GM23338 (cell line): ENCODE measurements at regions not wholly inside any gene's neighbourhood (a gene's known extent, or its start where the extent isn't known, plus 50 kb on each side); places are given as distances from the start of the nearest gene placed in this dataset.

ENCODE experiments used
- ATAC-seq: fragments of 200-7000 bp; cut with Tn5 transposase; 3 replicates; pipeline ENCODE4 v1.9.1; 2020
- DNase-seq: peaks from one replicate; pipeline ENCODE4 v3.0.0-alpha.2; 2015; ENCODE audit warnings: low spot score
- H2AFZ ChIP-seq: fragments of 200-600 bp; sonication (generic); 2 replicates; pipeline ENCODE4 v1.8.0; 2016; ENCODE audit warnings: antibody characterized with exemption, mild to moderate bottlenecking, moderate library complexity
- H3F3A ChIP-seq: fragments of 200-600 bp; sonication (generic); replicated peaks from 2 replicates; pipeline ENCODE4 v1.8.0; 2017; ENCODE audit warnings: antibody characterized with exemption, mixed run types, low read depth
- H3K27ac ChIP-seq: fragments of 200-600 bp; sonication (generic); 2 replicates; pipeline ENCODE4 v1.6.1; 2016; ENCODE audit warnings: low read depth
- H3K27me3 ChIP-seq: fragments of 200-600 bp; sonication (generic); 2 replicates; pipeline ENCODE4 v1.8.0; 2016; ENCODE audit warnings: mild to moderate bottlenecking, mixed run types, moderate library complexity; ENCODE audit not compliant: insufficient read depth
- H3K36me3 ChIP-seq: fragments of 200-600 bp; sonication (generic); 2 replicates; pipeline ENCODE4 v1.8.0; 2016; ENCODE audit warnings: mild to moderate bottlenecking; ENCODE audit not compliant: insufficient read depth
- H3K4me1 ChIP-seq: fragments of 200-600 bp; sonication (generic); 2 replicates; pipeline ENCODE4 v1.8.0; 2016; ENCODE audit warnings: mild to moderate bottlenecking, moderate library complexity; ENCODE audit not compliant: insufficient read depth
- H3K4me2 ChIP-seq: fragments of 200-600 bp; sonication (generic); 2 replicates; pipeline ENCODE4 v1.7.1; 2017; ENCODE audit warnings: mixed run types
- H3K4me3 ChIP-seq: fragments of 200-600 bp; sonication (generic); 2 replicates; pipeline ENCODE4 v1.6.1; 2016; ENCODE audit warnings: mixed run types
- H3K79me2 ChIP-seq: fragments of 200-600 bp; sonication (generic); replicated peaks from 2 replicates; pipeline ENCODE4 v1.8.0; 2017; ENCODE audit warnings: mild to moderate bottlenecking; ENCODE audit not compliant: insufficient read depth
- H3K9me2 ChIP-seq: fragments of 200-600 bp; sonication (generic); 2 replicates; pipeline ENCODE4 v1.8.0; 2017; ENCODE audit not compliant: insufficient read depth
- H4K20me1 ChIP-seq: fragments of 200-600 bp; sonication (generic); replicated peaks from 2 replicates; pipeline ENCODE4 v1.8.0; 2017; ENCODE audit warnings: mild to moderate bottlenecking; ENCODE audit not compliant: insufficient read depth
- H3K27ac Mint-ChIP-seq: 2 replicates; pipeline ENCODE4 v1.8.0; 2020; ENCODE audit warnings: inconsistent platforms, mild to moderate bottlenecking, moderate library complexity, mixed read lengths
- H3K27me3 Mint-ChIP-seq: 3 replicates; pipeline ENCODE4 v1.8.0; 2022; ENCODE audit warnings: low read depth, mild to moderate bottlenecking, moderate library complexity, mixed read lengths, inconsistent platforms; ENCODE audit not compliant: insufficient read depth, poor library complexity
- H3K36me3 Mint-ChIP-seq: 3 replicates; pipeline ENCODE4 v1.8.0; 2021; ENCODE audit warnings: low read depth, mild to moderate bottlenecking, inconsistent platforms, moderate library complexity, mixed read lengths
- H3K4me1 Mint-ChIP-seq: 3 replicates; pipeline ENCODE4 v1.8.0; 2020; ENCODE audit warnings: mild to moderate bottlenecking, inconsistent platforms, mixed read lengths
- H3K4me3 Mint-ChIP-seq: 3 replicates; pipeline ENCODE4 v1.8.0; 2021; ENCODE audit warnings: moderate library complexity, mild to moderate bottlenecking, inconsistent platforms, mixed read lengths
- H3K9me3 Mint-ChIP-seq: 3 replicates; pipeline ENCODE4 v1.8.0; 2020; ENCODE audit warnings: moderate library complexity, mild to moderate bottlenecking, inconsistent platforms, mixed read lengths
- CREB1 ChIP-seq: fragments of 250-450 bp; sonication (Bioruptor Pico); IDR thresholded peaks from 2 replicates; pipeline ENCODE4 v1.5.0; 2020; ENCODE audit warnings: low read depth, mild to moderate bottlenecking, moderate library complexity
- EZH2 ChIP-seq: fragments of 200-600 bp; sonication (generic); IDR thresholded peaks from one replicate; pipeline ENCODE4 v1.8.0; 2017; ENCODE audit warnings: antibody characterized with exemption, mild to moderate bottlenecking, low read depth; ENCODE audit not compliant: unreplicated experiment
- EZH2phosphoT487 ChIP-seq: fragments of 200-600 bp; sonication (generic); IDR thresholded peaks from one replicate; pipeline ENCODE4 v1.8.1; 2018; ENCODE audit warnings: antibody characterized with exemption; ENCODE audit not compliant: unreplicated experiment
- JUNB ChIP-seq: IDR thresholded peaks from one replicate; pipeline ENCODE4 v1.6.1; 2016; ENCODE audit warnings: antibody characterized with exemption; ENCODE audit not compliant: unreplicated experiment
- NANOG ChIP-seq: IDR thresholded peaks from 2 replicates; pipeline ENCODE4 v1.6.1; 2016; ENCODE audit warnings: antibody characterized with exemption, borderline replicate concordance
- POLR2AphosphoS5 ChIP-seq: IDR thresholded peaks from 2 replicates; pipeline ENCODE4 v1.6.1; 2016; ENCODE audit warnings: antibody characterized with exemption, low read depth
- STAT1 ChIP-seq: IDR thresholded peaks from one replicate; pipeline ENCODE4 v1.6.1; 2016; ENCODE audit warnings: antibody characterized with exemption; ENCODE audit not compliant: unreplicated experiment
- ZNF331 ChIP-seq: fragments of 250-450 bp; sonication (Bioruptor Pico); IDR thresholded peaks from 2 replicates; pipeline ENCODE4 v1.5.0; 2020; ENCODE audit warnings: low read depth, mild to moderate bottlenecking, moderate library complexity
- ZNF462 ChIP-seq: fragments of 250-450 bp; sonication (Bioruptor Pico); IDR thresholded peaks from 2 replicates; pipeline ENCODE4 v1.5.0; 2020; ENCODE audit warnings: mild to moderate bottlenecking, moderate library complexity
- TF ChIP-seq, protein P1 (sequence below): IDR thresholded peaks from one replicate; pipeline ENCODE4 v1.6.1; 2018; ENCODE audit warnings: antibody characterized with exemption; ENCODE audit not compliant: unreplicated experiment
- TF ChIP-seq, protein P2 (sequence below): IDR thresholded peaks from 2 replicates; pipeline ENCODE4 v1.6.1; 2016; ENCODE audit warnings: antibody characterized with exemption
- TF ChIP-seq, protein P3 (sequence below), 2 experiments: fragments of 200-600 bp in 1 of 2; sonication (generic) in 1 of 2; conservative IDR thresholded peaks; 2 replicates each; pipeline versions ENCODE4 v1.5.1 to v1.6.1; 2016 to 2017; ENCODE audit warnings: antibody characterized with exemption in 2 of 2, low read depth in 2 of 2, mild to moderate bottlenecking in 2 of 2, moderate library complexity in 1 of 2

DNA sequence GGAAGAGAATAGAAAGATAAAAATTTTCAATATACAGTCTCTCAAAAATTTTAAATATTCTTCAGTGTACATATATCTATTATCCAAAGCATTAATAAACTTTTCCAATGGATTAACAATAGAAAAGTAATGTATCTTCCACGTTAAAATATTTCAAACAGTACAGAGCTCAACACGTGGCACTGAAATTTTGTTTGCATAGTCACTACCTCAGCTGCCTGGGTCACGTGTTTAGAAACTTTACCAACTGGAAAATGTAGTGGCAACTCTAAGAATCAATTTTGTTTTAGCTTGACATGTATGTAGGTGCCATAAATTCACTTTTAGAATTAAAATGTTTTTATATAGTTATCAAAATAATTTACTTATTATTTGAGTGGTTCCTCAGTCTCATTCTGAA is 85.3 kb downstream of the CNTN3 start (continued):
- TF ChIP-seq, protein P1, sequence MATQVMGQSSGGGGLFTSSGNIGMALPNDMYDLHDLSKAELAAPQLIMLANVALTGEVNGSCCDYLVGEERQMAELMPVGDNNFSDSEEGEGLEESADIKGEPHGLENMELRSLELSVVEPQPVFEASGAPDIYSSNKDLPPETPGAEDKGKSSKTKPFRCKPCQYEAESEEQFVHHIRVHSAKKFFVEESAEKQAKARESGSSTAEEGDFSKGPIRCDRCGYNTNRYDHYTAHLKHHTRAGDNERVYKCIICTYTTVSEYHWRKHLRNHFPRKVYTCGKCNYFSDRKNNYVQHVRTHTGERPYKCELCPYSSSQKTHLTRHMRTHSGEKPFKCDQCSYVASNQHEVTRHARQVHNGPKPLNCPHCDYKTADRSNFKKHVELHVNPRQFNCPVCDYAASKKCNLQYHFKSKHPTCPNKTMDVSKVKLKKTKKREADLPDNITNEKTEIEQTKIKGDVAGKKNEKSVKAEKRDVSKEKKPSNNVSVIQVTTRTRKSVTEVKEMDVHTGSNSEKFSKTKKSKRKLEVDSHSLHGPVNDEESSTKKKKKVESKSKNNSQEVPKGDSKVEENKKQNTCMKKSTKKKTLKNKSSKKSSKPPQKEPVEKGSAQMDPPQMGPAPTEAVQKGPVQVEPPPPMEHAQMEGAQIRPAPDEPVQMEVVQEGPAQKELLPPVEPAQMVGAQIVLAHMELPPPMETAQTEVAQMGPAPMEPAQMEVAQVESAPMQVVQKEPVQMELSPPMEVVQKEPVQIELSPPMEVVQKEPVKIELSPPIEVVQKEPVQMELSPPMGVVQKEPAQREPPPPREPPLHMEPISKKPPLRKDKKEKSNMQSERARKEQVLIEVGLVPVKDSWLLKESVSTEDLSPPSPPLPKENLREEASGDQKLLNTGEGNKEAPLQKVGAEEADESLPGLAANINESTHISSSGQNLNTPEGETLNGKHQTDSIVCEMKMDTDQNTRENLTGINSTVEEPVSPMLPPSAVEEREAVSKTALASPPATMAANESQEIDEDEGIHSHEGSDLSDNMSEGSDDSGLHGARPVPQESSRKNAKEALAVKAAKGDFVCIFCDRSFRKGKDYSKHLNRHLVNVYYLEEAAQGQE: no peak

DNA sequence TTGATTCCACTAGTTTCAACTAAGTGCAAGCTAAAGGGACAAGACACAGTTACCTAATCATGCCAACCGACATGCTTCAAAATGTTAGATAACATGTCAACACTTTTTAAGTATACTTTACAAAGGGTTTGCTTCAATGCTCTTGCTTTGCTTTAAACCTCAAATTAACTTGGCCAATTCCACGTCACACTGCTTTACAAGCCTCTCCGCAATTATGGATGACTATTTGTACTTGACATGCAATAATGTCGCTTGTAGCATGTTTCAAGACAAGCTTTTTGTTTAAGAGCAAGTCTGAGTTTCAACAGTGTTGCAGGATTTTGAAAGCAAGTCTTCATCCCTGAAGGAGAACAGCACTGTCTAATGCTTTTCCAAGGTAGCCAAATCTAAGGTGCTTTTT is 86.9 kb downstream of the CNTN3 start:
- no peaks in the 10 kb centered on the region for H3F3A ChIP-seq
- H3K27me3 Mint-ChIP-seq: peaks cover 3% of the 10 kb centered on the region
- no peaks in the 10 kb centered on the region for H3K36me3 Mint-ChIP-seq
- no peak overlapping the region for H3K27ac Mint-ChIP-seq
- no peak overlapping the region for H3K27ac ChIP-seq
- H4K20me1 ChIP-seq: no peaks in the 10 kb centered on the region
- no peak for DNase-seq
- H3K4me2 ChIP-seq: no peak overlapping the region
- no peak overlapping the region for H2AFZ ChIP-seq
- ATAC-seq: no peak
- H3K4me3 ChIP-seq: no peak overlapping the region
- H3K4me3 Mint-ChIP-seq: no peak overlapping the region
- H3K36me3 ChIP-seq: no peaks in the 10 kb centered on the region
- H3K4me1 ChIP-seq: no peaks in the 10 kb centered on the region
- no peaks in the 10 kb centered on the region for H3K79me2 ChIP-seq
- H3K9me2 ChIP-seq: no peaks in the 10 kb centered on the region
- H3K9me3 Mint-ChIP-seq: no peaks in the 10 kb centered on the region
- H3K27me3 ChIP-seq: no peaks in the 10 kb centered on the region
- H3K4me1 Mint-ChIP-seq: no peaks in the 10 kb centered on the region
- TF ChIP-seq CREB1: no peak
- TF ChIP-seq, protein P2, sequence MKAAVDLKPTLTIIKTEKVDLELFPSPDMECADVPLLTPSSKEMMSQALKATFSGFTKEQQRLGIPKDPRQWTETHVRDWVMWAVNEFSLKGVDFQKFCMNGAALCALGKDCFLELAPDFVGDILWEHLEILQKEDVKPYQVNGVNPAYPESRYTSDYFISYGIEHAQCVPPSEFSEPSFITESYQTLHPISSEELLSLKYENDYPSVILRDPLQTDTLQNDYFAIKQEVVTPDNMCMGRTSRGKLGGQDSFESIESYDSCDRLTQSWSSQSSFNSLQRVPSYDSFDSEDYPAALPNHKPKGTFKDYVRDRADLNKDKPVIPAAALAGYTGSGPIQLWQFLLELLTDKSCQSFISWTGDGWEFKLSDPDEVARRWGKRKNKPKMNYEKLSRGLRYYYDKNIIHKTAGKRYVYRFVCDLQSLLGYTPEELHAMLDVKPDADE: no peak
- TF ChIP-seq, protein P3, sequence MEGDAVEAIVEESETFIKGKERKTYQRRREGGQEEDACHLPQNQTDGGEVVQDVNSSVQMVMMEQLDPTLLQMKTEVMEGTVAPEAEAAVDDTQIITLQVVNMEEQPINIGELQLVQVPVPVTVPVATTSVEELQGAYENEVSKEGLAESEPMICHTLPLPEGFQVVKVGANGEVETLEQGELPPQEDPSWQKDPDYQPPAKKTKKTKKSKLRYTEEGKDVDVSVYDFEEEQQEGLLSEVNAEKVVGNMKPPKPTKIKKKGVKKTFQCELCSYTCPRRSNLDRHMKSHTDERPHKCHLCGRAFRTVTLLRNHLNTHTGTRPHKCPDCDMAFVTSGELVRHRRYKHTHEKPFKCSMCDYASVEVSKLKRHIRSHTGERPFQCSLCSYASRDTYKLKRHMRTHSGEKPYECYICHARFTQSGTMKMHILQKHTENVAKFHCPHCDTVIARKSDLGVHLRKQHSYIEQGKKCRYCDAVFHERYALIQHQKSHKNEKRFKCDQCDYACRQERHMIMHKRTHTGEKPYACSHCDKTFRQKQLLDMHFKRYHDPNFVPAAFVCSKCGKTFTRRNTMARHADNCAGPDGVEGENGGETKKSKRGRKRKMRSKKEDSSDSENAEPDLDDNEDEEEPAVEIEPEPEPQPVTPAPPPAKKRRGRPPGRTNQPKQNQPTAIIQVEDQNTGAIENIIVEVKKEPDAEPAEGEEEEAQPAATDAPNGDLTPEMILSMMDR (conservative IDR thresholded peaks at IDR 0.05; ENCODE audit: low read depth in 2 of 2): no peak
- TF ChIP-seq JUNB: no peak
- TF ChIP-seq EZH2: no peak
- TF ChIP-seq POLR2AphosphoS5: no peak
- no peak for TF ChIP-seq STAT1
- no peak for TF ChIP-seq NANOG
- no peak for TF ChIP-seq EZH2phosphoT487
- no peak for TF ChIP-seq ZNF331 (CRISPR knock-in tag)
- TF ChIP-seq ZNF462: no peak
